ENCODE measurements at regions not wholly inside any gene's neighbourhood (a gene's known extent, or its start where the extent isn't known, plus 50 kb on each side); places are given as distances from the start of the nearest gene placed in this dataset.

GRCh38 chr9:89825669-89826068, 220.9 kb downstream of the GADD45G start:
- DNase-seq (ENCODE audit: extremely low read depth, low read depth, low spot score), result no peak

GRCh38 chr9:89826186-89826585, 221.4 kb downstream of the GADD45G start:
- DNase-seq (ENCODE audit: extremely low read depth, low read depth, low spot score), result no peak

GRCh38 chr9:89829346-89829745, 224.5 kb downstream of the GADD45G start:
- DNase-seq (ENCODE audit: extremely low read depth, low read depth, low spot score), result no peak

- no peak for DNase-seq (ENCODE audit: extremely low read depth, low read depth, low spot score)
Measured at GRCh38 chr9:89835666-89836065, 230.9 kb downstream of the GADD45G start.

GRCh38 chr9:89837162-89837933, 232.5 kb downstream of the GADD45G start:
- DNase-seq (ENCODE audit: extremely low read depth, low read depth, low spot score), result no peak

GRCh38 chr9:89837934-89838310, 233.1 kb downstream of the GADD45G start:
- no peak for DNase-seq (ENCODE audit: extremely low read depth, low read depth, low spot score)

GRCh38 chr9:89838621-89839020, 233.8 kb downstream of the GADD45G start:
- DNase-seq (ENCODE audit: extremely low read depth, low read depth, low spot score), result no peak

- DNase-seq (ENCODE audit: extremely low read depth, low read depth, low spot score), result no peak
Measured at GRCh38 chr9:89839449-89839848, 234.6 kb downstream of the GADD45G start.

GRCh38 chr9:89839952-89840351, 235.1 kb downstream of the GADD45G start:
- no peak for DNase-seq (ENCODE audit: extremely low read depth, low read depth, low spot score)

GRCh38 chr9:89841456-89841855, 236.6 kb downstream of the GADD45G start:
- no peak for DNase-seq (ENCODE audit: extremely low read depth, low read depth, low spot score)

GRCh38 chr9:89842267-89842768, 237.5 kb downstream of the GADD45G start:
- no peak for DNase-seq (ENCODE audit: extremely low read depth, low read depth, low spot score)

GRCh38 chr9:89843074-89843473, 238.3 kb downstream of the GADD45G start:
- no peak for DNase-seq (ENCODE audit: extremely low read depth, low read depth, low spot score)

GRCh38 chr9:89843591-89843990, 238.8 kb downstream of the GADD45G start:
- DNase-seq (ENCODE audit: extremely low read depth, low read depth, low spot score), result no peak

GRCh38 chr9:89844075-89844474, 239.3 kb downstream of the GADD45G start:
- DNase-seq (ENCODE audit: extremely low read depth, low read depth, low spot score), result no peak

- DNase-seq (ENCODE audit: extremely low read depth, low read depth, low spot score), result no peak
Measured at GRCh38 chr9:89844535-89844934, 239.7 kb downstream of the GADD45G start.

GRCh38 chr9:89845321-89845720, 240.5 kb downstream of the GADD45G start:
- no peak for DNase-seq (ENCODE audit: extremely low read depth, low read depth, low spot score)

GRCh38 chr9:89845862-89846261, 241.1 kb downstream of the GADD45G start:
- no peak for DNase-seq (ENCODE audit: extremely low read depth, low read depth, low spot score)

GRCh38 chr9:89848060-89849040, 243.5 kb downstream of the GADD45G start:
- no peak for DNase-seq (ENCODE audit: extremely low read depth, low read depth, low spot score)

- DNase-seq (ENCODE audit: extremely low read depth, low read depth, low spot score), result no peak
Measured at GRCh38 chr9:89849096-89849495, 244.3 kb downstream of the GADD45G start.

- DNase-seq (ENCODE audit: extremely low read depth, low read depth, low spot score), result no peak
Measured at GRCh38 chr9:89850153-89850552, 245.3 kb downstream of the GADD45G start.

GRCh38 chr9:89850631-89851325, 246.0 kb downstream of the GADD45G start:
- DNase-seq (ENCODE audit: extremely low read depth, low read depth, low spot score), result no peak

All from glomerular endothelial cell (primary cell).